GM19395 (cell line): ENCODE measurements at regions not wholly inside any gene's neighbourhood (a gene's known extent, or its start where the extent isn't known, plus 50 kb on each side); places are given as distances from the start of the nearest gene placed in this dataset.

Experiments used
- ATAC-seq: cut with Tn5 transposase; IDR thresholded peaks from one replicate; pipeline ENCODE4 v1.9.1; 2021; ENCODE audit warnings: mild to moderate bottlenecking, moderate library complexity; ENCODE audit not compliant: unreplicated experiment

GRCh38 chr13:46947425-46948191, 50.8 kb upstream of the HTR2A start:
- ATAC-seq: no peak
